T-helper 1 cell treated with Interleukin-12 subunit alpha and Interleukin-12 subunit beta and Interleukin-4 antibody, amounts not matched to agents 30 ng/mL and 1 ng/mL, for 36 hours (primary cell): ENCODE measurements at regions not wholly inside any gene's neighbourhood (a gene's known extent, or its start where the extent isn't known, plus 50 kb on each side); places are given as distances from the start of the nearest gene placed in this dataset.

ENCODE experiments used
- intact Hi-C: fragments of 100-400 bp; cut with micrococcal nuclease; formaldehyde crosslinking; loops from one replicate; pipeline ENCODE4 v1.15.1; 2024

DNA sequence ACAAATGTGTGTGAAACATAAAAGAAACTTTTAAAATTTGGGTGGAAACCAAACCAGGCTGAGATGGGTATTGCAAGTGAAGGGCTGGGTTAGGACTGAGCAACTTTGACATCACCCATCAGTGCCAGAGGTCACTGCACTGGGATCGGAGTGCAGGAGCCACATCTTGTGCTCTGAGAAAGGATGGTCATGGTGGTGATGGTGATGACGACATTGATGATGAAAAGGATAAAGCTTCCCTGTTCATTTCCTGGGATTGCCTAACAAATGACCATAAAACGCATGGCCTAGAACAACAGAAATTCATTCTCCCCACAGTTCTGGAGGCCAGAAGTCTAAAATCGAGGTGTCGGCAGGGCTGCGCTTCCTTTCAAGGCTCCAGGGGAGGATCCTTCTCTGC is 324.0 kb downstream of the MAF start:
- intact Hi-C loops: loop anchor here (5.0 to 10.0 kb wide), 5 partner anchors 566 to 1554 kb away; partner anchors contain the start of genes CDYL2 and NUDT7

DNA sequence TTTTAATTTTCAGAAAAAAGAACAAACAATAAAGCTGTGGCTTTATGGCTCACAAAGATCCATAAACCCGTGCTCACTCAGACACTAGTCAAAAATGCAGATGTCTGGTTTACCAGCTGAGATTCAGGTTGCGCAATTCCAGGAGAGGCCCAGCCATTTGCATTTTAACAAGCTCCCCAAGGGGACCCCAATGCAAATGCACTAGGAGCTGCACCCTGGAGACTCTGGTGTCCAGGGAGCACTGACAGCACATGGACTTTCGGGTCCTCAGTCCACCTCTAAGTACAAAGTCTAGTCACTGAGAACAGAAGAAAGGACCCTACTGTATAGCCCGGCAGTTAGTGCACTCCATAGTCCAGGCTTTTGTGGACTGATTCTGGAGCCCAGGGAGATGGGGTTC is 326.3 kb downstream of the MAF start:
- intact Hi-C loops: loop anchor here (5.0 to 10.0 kb wide), 5 partner anchors 143 to 1531 kb away; partner anchors contain the start of gene CDYL2

GRCh38 chr16:79272141-79272577 is 328.4 kb downstream of the MAF start:
- intact Hi-C loops: loop anchor here (1.0 to 10.0 kb wide), 9 partner anchors 11 to 1533 kb away; partner anchors contain the start of genes CDYL2 and MAF

GRCh38 chr16:79271583-79271982 is 329.0 kb downstream of the MAF start:
- intact Hi-C loops: loop anchor here (5.0 to 10.0 kb wide), 5 partner anchors 146 to 1533 kb away; partner anchors contain the start of gene CDYL2

DNA sequence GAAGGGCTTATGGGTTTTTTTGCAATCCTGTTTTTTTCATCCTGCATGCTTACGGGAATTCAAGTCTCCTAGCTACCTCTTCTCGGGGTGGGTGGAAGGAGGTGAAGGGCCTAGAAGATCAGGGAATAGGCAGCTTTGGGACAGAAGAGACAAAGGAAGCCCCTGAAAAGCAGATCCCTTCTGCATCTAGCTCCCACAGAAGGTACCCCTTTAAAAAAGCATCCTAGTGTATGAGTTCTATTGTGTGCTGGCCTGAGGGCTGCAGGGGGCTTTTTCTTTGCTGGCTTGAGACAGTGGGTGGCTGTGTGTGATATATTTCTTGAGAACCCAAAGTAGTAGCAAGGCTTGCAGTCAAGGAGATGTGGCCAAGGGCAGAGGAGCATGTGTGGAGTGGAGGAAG is 330.5 kb downstream of the MAF start:
- intact Hi-C loops: loop anchor here (5.0 to 10.0 kb wide), 5 partner anchors 147 to 1535 kb away; partner anchors contain the start of gene CDYL2

- intact Hi-C loops: loop anchor here (1.0 to 5.0 kb wide), 7 partner anchors 8 to 491 kb away; no protein-coding TSS in a partner anchor
Measured at GRCh38 chr16:79269211-79269863, 331.2 kb downstream of the MAF start.

DNA sequence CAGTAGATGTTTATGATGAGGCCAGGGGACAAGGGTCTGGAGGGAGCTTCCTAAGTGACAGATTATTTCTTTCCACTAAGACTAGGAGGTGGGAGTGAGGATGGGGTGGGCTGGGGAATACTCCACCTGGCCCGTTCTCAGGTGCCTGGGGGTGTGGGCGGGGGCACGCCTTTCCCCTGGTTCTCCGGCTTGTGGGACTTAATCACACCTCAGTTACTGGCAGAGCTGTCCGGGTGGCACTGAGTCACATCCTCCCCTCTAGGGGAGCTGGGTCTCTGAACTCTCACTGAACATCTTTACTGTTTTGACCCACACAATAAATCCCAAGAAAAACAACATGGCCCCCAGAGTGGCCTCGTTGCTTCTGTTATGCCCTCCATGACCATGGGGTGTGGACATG is 332.8 kb downstream of the MAF start:
- intact Hi-C loops: loop anchor here (2.0 to 5.0 kb wide), 4 partner anchors 15 to 489 kb away; no protein-coding TSS in a partner anchor

GRCh38 chr16:79267146-79267545 is 333.4 kb downstream of the MAF start:
- intact Hi-C loops: loop anchor here (5.0 kb wide), 1 partner anchor 100 kb away; no protein-coding TSS in a partner anchor

GRCh38 chr16:79265701-79266100 is 334.8 kb downstream of the MAF start:
- intact Hi-C loops: loop anchor here (5.0 kb wide), 1 partner anchor 98 kb away; no protein-coding TSS in a partner anchor

DNA sequence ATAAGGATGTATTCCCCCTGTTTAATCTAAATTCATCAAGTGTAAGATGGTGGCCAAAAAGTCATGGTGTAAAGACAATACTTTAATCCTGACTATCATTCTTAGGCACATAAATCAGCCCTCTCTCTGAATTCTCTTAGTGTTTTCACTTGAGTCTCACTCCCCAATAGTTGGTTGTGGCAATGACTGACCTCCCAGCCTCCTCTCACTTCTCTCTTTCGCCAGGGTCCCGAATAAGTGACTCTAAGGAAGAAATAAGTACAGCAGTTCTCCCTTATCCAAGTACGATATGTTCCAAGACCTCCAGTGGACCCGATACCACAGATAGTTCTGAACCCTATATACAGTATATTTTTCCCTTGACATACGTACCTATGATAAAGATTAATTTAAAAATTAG is 335.3 kb downstream of the MAF start:
- intact Hi-C loops: loop anchor here (5.0 kb wide), 1 partner anchor 98 kb away; no protein-coding TSS in a partner anchor

- intact Hi-C loops: loop anchor here (5.0 kb wide), 1 partner anchor 97 kb away; no protein-coding TSS in a partner anchor
Measured at GRCh38 chr16:79264237-79265109, 336.1 kb downstream of the MAF start.

GRCh38 chr16:79263425-79263824 is 337.1 kb downstream of the MAF start:
- intact Hi-C loops: no loop called here
